Fibroblast of skin of scalp (primary cell): ENCODE measurements at regions not wholly inside any gene's neighbourhood (a gene's known extent, or its start where the extent isn't known, plus 50 kb on each side); places are given as distances from the start of the nearest gene placed in this dataset.
A peak's percentile ranks its signal among the peaks of the same experiment; 100 is the strongest.
"Not testable (repeated sequence)": the region's sequence is repeated elsewhere in the genome, so short reads cannot be mapped to it uniquely, and the experiment has no call there.

ENCODE experiments used
- DNase-seq: peaks from one replicate; pipeline ENCODE4 v3.0.0-alpha.2; 2013

DNA sequence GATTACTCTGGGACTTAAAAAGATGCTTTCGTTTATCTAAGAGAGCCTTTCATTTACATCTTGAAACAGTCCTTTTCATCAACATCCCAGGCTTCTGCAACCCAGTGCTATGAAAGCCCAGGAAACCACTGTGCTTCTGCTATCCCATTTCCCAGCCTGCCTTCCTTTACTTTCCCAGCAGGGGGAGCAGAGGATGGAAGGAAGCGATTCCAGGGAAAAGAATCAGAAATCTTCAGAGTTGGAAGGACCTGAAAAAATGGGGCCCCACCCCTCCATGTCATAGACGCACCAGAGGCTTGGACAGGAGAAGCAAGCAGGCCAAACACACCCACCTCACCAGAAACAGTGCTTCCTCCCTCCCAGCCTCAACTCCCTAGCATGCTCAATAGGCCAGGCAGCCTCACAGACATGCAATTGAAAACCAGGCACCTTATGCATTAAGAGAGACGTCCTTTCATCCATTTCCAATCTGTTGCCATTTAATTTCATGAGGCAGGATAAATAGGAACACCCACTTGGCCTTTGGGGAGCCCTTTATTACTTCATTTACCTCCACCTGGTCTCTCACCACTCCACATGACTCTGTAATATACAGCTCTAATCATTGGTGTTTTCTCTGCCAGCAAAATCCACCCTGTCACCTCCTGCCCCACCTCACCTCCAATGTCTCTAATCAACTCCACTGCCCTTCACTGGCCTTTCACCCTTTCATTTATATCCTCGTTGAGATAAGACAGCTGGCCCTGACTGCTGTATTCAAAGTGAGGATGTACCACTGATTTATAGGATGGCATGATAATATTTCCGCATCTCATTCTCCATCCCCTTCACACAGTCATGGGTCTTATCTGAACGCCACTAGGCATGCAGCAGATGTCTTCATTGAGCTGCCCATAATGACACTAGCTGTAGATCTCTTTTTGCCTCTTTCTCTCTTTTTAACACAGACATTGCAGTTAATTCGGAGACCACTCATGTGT is 583.9 kb downstream of the NTRK3 start:
- DNase-seq: peak; percentile 47

DNA sequence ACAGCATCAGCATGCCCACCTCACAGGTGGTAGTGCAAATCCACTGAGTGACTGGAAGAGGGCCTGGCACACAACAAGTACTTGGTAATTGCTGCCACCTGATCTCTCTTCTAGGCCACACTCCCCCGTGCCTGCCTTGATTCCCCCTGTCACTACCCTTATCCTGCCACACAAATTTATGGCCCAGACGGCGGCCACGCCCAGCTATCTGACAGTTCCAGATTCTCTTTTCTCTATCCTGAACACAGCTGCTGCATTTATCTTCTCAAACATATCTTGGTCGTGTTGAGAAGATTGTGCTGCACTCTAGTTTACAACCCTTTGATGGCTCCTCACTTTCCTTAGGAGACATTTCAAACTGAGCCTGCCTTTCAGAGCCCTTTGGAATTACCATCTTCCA is 585.2 kb downstream of the NTRK3 start:
- no peak for DNase-seq

DNA sequence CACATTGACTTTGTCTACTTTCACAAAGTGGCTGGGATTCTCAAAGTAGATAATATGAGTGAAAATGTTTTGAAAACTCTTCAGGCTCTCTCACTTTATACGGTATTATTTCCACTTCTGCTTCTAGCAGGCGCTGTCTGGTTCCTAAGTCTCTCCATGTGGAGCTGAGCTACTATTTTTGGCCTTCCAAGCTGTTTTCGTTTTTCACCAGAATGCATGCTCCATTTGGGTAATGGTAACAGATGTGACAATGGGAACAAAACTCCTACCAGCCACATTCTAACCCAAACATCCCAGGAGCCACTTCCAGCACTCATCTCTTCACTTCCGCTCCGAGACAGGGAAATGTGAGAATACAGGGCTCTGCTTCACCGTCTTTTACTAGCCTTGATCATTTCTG is 586.7 kb downstream of the NTRK3 start:
- no peak for DNase-seq

DNA sequence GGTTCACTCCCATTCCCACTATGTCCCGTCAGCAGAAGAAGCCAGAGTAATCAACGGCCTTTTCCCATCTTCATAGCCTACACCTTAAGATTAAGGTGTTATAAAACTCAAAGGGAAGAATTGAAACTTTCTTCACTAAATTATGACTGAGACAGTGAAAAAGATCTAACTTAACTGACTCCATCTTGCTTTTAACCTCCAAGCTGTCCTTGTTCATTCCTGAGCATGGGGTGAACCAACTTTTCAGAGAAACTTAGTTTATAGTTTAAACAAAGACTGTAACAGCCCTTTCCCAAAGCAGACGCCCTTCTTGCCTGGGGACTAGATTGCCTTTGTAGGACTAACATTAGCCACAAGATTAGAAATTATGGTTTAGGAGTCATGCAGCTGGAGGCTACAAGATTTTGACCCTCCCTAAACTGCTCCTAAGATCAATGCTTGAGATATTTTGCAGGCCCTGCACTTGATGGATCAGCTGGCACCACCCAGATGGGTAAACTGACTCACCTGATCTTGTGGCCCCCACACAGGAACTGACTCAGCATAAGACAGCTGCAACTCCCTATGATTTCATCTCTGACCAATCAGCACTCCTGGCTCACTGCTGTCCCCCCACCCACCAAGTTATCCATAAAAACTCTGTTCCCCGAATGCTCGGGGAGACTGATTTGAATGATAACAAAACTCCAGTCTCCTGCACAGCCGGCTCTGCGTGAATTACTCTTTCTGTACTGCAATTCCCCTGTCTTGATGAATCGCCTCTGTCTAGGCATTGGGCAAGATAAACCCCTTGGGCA is 587.6 kb downstream of the NTRK3 start:
- not testable (repeated sequence) for DNase-seq

DNA sequence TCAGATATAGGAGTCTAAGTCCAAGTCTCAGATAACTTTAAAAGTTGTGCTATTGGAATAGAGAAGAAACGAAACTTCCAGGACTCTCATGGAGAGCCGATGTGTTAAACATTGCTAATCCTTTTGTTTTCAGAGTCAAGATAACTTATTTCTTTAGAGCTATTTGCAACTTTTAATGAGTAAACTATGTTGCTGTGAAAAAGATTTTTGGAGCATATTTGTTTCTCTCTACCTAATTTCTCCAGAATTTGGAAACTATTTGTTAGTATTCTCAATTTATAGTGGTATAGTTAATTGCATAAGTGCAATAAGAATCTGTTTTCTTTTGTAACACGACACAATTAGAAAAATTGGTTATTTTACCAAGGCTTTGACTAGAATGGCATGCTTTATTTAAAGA is 588.9 kb downstream of the NTRK3 start:
- no peak for DNase-seq

DNA sequence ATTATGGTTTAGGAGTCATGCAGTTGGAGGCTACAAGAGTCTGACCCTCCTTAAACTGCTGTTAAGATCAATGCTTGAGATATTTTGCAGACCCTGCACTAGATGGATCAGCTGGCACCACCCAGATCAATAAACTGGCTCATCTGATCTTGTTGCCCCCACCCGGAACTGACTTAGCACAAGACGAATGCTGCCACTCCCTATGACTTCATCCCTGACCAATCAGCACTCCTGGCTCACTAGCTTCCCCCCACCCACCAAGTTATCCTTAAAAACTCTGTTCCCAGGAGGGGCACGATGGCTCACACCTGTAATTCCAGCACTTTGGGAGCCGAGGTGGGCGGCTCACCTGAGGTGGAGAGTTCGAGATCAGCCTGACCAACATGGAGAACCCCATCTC is 594.0 kb downstream of the NTRK3 start:
- no peak for DNase-seq

DNA sequence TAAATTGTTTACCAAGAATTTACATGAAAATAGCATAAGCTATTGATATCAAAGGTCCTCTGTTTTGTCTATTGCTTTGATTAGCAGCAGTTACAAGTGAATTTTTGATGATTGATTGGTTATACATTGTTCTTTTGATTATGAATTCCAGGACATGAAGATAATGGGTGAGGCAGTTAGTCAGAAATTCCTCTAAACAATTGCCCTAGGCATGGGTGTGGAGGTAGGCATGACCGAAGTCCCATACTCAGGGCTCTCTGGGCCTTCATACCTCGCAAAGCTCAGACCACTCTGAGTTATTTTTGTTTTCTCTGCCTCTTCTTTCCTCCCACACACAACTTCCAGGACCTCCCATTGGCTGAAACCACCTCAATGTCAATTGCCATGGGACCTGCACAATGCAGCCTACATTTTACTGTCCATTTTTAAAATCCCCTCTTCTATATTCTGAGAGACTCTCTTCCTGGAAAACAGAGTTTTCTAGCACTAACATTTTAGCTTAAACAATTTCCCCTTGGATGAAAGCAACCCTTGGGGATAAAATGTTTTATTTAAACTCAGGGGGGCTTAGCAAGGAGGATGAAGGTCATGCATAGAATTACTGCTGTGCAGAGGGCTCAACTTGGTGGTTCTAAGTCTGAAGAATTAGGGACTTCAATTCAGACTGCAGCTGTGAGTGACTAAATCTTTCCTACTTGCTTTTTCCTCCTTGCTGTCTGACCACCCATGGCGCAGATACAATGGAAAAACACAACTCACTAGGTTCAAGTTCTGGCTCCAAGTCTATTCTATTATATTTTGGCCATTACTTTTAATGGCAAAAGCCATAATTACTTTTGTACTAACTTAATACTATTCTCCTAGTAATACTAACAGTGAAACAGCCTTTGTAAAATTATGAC is 594.8 kb downstream of the NTRK3 start:
- no peak for DNase-seq

DNA sequence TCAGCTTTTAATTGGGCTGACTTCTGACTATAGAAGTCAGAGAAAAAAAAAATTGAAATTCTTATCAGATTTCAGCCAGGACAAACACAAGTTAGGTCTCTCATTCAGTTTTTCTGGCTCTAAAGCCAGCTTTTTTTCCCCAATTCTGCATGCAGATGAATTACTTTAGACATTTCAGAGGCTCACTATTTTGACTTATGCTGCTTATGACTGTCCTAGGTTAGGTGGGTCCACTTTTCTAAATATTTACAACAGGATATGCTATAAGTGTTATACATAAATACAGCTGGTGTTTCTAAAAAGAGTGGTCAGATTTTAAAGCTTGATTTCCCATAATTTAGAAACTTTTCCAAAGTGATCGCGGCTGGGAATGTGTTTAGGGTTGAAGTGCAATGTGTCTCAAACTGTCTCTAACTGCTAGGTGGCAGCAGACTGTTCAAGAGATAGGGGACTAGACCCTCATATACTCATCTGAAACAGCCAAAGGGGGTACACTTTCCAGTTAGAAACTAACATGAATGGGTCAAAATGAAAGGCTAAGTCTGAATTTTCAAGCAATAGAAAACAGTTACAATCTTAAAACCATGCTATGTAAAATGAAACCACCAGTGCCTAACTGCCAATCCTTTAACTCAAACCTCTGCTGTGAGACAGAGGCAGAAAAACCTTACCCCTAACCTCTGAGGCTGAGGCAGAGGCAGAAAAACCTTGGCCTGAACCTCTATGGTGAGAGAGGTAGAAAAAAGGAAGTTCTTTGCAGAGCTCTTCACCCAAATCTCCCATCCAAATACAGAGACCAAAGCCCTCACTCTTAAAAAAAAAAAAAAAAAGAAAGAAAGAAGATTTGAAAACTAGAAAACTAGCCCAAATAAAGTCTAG is 596.0 kb downstream of the NTRK3 start:
- DNase-seq: no peak

DNA sequence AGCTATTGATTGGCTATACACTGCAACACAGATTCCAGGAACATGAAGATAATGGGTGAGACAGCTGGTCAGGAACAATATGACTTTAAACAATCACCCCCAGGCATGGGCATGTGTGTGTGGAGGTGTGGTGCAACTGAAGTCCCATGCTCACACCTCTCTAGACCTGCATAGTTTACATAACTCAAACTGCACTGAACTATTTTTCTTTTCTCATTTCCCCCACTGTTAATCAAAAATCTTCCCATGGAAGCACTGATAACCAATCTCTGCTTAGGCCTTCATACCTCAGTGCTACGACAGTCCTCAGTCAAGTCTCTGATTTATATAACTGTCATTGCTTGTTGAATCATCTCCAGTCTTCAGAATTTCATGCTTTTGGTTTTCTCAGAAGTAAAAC is 600.2 kb downstream of the NTRK3 start:
- DNase-seq: no peak

DNA sequence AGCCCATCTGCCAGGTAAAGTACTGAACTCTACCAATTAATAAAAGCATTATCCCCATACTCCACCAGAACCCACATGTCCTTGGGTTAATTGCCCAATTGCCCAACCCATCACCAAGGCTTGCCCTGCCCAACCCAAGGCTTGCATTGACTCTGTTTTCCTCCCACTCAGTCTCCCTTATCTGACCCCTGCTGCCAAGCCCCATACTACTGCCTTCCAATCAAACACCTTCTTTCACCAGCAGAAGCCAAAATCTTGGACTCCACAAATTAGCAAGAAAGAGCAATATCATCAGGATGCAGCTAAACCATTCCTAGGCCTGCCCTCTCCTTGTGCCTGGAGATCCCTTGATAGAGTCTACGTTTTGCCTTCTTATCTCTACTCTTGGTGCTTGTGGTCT is 602.9 kb downstream of the NTRK3 start:
- DNase-seq: no peak

DNA sequence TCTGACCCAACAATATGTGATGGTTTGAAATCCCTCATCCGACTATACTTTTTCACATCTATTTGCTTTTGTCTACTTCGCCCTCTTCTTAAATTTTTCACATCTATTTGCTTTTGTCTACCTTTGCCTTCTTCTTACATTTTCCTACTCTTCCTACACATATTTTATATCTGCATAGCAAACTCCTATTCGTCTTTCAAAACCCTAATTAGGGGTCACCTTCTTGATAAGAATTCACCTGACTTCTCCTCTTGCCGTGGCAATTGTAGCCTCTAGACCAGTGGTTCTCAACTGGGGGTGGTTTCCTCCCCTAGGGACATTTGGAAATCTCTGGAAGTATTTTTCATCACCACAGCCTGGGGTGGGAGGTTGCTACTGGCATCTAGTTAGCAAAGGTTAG is 607.4 kb downstream of the NTRK3 start:
- DNase-seq: no peak

DNA sequence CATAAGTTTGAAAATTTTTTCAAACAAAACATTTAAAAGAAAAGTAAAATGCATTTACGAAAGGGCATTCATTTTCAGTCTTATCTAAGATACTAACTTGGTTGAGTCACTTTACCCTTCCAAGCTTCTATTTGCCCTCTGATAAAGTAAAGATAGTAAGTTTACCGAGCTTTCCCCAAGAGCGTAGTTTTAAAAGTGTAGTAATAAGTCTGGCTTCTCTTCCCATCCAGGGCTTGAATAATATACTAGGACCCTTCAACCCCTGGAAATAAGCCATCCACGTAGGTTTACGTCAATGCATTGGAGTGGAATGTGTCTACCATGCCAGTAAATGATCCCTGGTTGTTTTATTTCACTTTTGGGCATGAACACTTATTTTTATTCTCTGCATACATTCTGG is 608.3 kb downstream of the NTRK3 start:
- DNase-seq: no peak

DNA sequence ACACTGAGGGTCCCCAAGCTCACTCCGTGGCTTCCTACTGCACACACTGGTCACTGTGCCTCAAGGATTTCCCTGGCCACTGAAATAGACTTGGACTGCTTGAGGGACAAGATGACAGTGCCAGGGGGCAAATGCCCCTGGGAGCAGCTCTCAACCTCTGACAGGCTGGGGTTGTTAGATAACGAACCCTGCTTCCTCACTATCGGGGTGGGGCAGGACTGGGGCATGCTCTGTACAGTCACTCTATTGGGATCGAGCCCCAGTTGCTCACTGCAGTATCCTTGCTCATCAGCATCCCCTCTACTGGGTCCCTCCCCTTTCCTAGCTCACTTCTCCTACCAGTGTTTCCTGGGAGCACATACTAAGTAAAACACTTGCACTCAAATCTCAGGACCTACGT is 610.8 kb downstream of the NTRK3 start:
- DNase-seq: no peak

DNA sequence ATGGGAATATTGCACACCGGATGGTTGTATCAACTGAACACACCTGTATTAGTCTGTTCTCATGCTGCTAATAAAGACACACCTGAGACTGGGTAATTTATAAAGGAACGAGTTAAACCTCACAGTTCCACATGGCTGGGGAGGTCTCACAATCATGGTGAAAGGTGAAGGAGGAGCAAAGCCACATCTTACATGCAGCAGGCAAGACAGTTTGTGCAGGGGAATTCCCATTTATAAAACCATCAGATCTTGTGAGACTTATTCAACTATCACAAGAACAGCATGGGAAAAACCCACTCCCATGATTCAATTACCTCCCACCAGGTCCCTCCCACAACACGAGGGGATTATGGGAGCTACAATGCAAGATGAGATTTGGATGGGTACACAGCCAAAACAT is 613.5 kb downstream of the NTRK3 start:
- not testable (repeated sequence) for DNase-seq

DNA sequence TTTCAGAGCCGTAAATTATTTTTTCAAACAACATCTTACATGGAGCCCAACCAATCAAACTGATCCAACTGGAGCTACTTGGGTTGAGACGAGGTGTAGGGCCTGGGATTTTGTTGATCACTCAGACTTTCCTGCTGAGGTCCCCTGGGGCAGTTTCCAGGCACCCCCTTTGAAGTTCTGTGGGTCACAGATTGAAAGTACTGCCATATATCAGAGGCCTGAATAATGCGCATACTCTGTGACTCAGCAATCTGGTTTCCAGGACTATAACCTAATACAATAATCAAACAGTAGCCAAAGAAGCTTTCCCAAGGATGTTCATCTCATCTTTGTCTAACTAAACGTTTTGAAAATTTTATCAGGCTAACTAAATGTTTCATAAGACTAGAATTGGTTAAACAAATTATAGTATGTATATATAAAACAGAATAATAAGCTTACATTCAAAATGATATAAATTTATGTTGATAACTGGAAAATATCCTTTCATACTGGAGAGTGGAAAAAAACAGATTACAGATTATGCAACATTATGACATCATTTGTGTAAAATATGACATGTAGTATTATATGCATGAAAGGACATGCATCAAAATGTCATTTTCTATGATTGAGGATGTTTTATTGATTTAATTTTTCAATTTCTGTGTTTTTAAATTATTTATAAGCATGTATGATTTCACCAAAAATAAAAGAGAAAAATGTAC is 617.1 kb downstream of the NTRK3 start:
- no peak for DNase-seq

DNA sequence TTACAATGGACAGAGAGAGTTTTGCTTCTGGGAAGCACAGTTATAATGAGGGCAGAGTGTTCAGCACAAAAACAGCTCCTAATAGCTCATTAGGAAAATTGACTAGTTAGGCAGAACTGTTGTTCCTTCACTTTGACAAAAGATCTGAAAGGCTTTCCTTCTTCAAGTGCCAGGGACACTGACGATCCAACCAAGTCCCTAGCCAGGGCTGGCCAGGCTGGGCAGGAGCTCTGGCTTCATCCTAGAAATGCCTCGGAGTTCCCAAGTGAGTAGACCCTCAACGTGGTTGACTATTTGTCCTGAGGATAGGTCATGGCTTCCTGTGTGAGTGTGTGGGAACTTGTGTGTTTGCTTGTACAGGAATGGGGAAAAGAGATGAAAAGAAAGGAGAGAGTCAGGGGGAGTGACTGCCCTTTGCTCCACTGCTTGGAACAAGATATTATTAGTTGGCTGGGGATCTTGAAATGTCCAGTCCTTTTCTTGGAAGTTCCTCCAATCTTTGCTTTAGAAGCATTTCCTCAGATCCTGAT is 617.9 kb downstream of the NTRK3 start:
- DNase-seq: no peak

DNA sequence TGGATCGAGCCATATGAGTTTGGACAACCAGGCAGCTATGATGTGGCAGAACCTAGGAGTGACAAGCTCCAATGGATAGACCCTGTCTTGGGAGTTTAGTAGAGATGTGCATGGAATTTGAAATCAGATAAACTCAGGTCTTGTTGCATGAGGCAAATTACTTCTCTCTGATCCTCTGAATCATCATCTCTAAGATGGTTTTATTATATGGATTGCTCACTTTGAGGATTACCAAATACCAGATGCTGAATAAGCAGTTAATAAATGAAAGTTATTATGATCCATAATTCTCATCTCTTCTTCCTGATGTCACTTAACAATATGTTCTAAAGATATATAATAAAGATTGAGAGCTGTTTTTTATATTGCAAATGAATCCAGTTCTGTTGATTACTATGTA is 622.2 kb downstream of the NTRK3 start:
- no peak for DNase-seq

DNA sequence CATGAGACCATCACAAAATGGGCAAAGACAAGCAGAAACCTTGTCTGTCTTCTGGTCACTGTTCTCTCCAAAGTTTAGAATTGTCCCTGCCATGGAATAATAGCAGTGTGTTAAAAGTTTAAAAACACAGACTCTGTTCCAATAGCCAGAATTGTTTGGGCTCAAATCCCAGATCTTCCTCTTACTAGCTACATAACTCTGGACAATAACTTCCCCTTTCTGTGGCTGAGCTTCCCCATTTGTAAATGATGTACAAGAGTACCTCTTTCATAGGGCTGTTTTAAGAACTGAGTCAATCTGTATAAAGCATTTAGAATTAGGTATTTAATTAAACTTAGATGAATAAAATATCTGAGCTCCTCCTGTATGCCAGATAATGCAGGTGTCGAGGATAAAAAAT is 623.0 kb downstream of the NTRK3 start:
- DNase-seq: no peak

DNA sequence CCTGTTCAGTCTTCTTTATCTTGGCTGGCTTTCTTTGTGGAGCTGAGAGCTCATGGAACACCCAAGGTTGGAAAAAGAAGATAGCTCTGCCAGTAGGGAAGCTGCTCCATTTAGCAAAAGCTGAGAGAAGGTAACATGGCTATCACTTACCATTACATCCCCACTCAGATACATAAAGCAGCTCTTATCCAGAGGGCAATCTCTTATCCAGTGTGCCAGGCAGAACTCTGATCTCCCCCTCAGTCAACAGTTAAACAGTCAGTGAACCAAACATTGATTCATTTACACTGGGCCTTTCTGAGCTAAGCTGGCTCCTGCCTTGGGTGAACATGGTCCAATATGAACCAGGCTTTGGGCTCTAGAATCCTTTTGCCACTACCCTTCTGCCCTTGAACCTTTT is 624.2 kb downstream of the NTRK3 start:
- DNase-seq: no peak

DNA sequence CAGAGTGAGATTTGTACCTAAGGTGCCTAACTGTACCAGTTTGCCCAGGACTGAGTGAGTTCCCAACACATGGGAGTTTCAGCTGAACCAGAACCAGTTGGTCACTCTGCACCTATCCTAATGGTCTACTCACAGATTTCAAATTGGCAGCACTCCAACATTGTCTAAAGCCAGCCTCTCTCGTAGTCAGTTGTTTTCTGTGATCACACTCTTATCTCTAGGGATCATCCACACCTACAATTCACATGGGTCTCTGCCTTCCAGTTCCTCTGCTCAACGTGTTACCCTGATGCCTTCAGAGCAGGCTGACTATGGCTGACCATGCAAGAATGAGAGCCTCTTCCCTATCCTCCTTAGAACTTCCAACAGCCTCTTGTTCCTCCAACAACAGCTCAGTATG is 624.8 kb downstream of the NTRK3 start:
- no peak for DNase-seq

DNA sequence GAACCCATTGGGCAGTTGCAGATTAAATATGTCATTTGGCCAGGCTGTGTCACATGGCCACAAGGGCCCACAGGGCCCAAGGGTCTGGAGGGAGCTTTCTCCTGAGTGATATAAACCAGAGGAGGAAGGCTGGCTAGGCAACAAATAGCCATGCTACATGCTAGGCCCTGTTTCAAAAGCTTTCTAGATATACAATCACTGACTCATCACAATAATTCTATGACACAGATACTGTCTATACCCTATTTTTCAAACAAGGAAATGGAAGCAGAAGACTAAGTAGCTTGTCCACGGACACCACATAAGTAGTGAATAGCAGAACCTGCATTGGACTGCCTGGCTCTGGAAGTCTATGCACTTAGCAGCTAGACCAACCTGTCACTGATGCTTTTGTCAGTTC is 625.4 kb downstream of the NTRK3 start:
- no peak for DNase-seq
